Esophagus muscularis mucosa (tissue), 4 donors: ENCODE measurements at regions not wholly inside any gene's neighbourhood (a gene's known extent, or its start where the extent isn't known, plus 50 kb on each side); places are given as distances from the start of the nearest gene placed in this dataset.
A peak's percentile ranks its signal among the peaks of the same experiment; 100 is the strongest.

Experiments
- DNase-seq: peaks from one replicate; pipeline ENCODE4 v3.0.0-alpha.2; 2017; ENCODE audit errors: extremely low spot score
- H3K27ac ChIP-seq, 4 donors: fragments of 200-600 bp; sonication (generic); replicated peaks in 1 of 4; 1 replicate in 3 of 4; 2 replicates in 1 of 4; pipeline ENCODE4 v1.5.1; 2016 to 2019; ENCODE audit warnings: mild to moderate bottlenecking in 1 of 4
- H3K27me3 ChIP-seq, 4 donors: fragments of 200-600 bp; sonication (generic); one replicate each; pipeline versions ENCODE4 v1.5.1 to v1.6.0; 2016 to 2019
- H3K36me3 ChIP-seq, 4 donors: fragments of 200-600 bp; sonication (generic); one replicate each; pipeline ENCODE4 v1.5.1; 2016 to 2019
- H3K4me1 ChIP-seq, 4 donors: fragments of 200-600 bp; sonication (generic); one replicate each; pipeline ENCODE4 v1.5.1; 2016 to 2019
- H3K4me3 ChIP-seq, 4 donors: fragments of 200-600 bp; sonication (generic); 1 replicate in 2 of 4; 2 replicates in 2 of 4; pipeline ENCODE4 v1.5.1; 2016 to 2019; ENCODE audit warnings: mild to moderate bottlenecking in 4 of 4, moderate library complexity in 1 of 4
- H3K9me3 ChIP-seq, 4 donors: fragments of 200-600 bp; sonication (generic); 1 replicate in 3 of 4; 2 replicates in 1 of 4; pipeline ENCODE4 v1.5.1; 2016 to 2019
- CTCF ChIP-seq, 3 experiments: fragments of 200-600 bp in 2 of 3; fragments of 450-650 bp in 1 of 3; sonication (generic) in 2 of 3; IDR thresholded peaks; one replicate each; pipeline ENCODE4 v1.5.1; 2017 to 2019; ENCODE audit warnings: antibody characterized with exemption in 3 of 3, mild to moderate bottlenecking in 2 of 3, moderate library complexity in 1 of 3
- EP300 ChIP-seq: sonication (generic); formaldehyde crosslinking; IDR thresholded peaks from one replicate; pipeline ENCODE4 v1.6.1; 2017; ENCODE audit warnings: antibody characterized with exemption
- POLR2A ChIP-seq: fragments of 450-650 bp; IDR thresholded peaks from one replicate; pipeline ENCODE4 v1.6.1; 2017; ENCODE audit warnings: antibody characterized with exemption, moderate library complexity, mild to moderate bottlenecking, low read depth
- POLR2AphosphoS5 ChIP-seq, 2 donors: sonication (generic); formaldehyde crosslinking; IDR thresholded peaks; one replicate each; pipeline ENCODE4 v1.6.1; 2017; ENCODE audit warnings: antibody characterized with exemption in 2 of 2
- WGBS: methylation state at CpG from one replicate; pipeline ENCODE4 v1.1.5; 2018; 5-methylcytosine and 5-hydroxymethylcytosine counted together
- intact Hi-C: fragments of 100-400 bp; cut with DNase I; formaldehyde crosslinking; loops from one replicate; pipeline ENCODE4 v1.15.1; 2023

GRCh38 chr12:25045869-25046268 lies 97.0 kb upstream of the BCAT1 start:
- H3K4me3 ChIP-seq = no peak overlapping the region
- DNase-seq = no peak
- intact Hi-C loops = no loop called here
- H3K36me3 ChIP-seq = no peaks in the 10 kb centered on the region
- no peaks in the 10 kb centered on the region for H3K4me1 ChIP-seq
- H3K27me3 ChIP-seq = no peaks in the 10 kb centered on the region
- no peak overlapping the region for H3K27ac ChIP-seq
- TF ChIP-seq EP300 = no peak
- no peak for TF ChIP-seq CTCF (IDR thresholded peaks at IDR 0.05)
- TF ChIP-seq POLR2AphosphoS5 (IDR thresholded peaks at IDR 0.05) = no peak
- TF ChIP-seq POLR2A = no peak
- H3K9me3 ChIP-seq = peaks cover 0 to 19% (median 14%) of the 10 kb centered on the region in 4 donors

GRCh38 chr12:25041006-25041741 lies 92.3 kb upstream of the BCAT1 start:
- TF ChIP-seq POLR2A = no peak
- TF ChIP-seq CTCF (IDR thresholded peaks at IDR 0.05) = no peak
- no peak for TF ChIP-seq EP300
- TF ChIP-seq POLR2AphosphoS5 (IDR thresholded peaks at IDR 0.05) = no peak
- H3K4me3 ChIP-seq = no peak overlapping the region
- no peaks in the 10 kb centered on the region for H3K4me1 ChIP-seq
- intact Hi-C loops = no loop called here
- 81% methylated on average over 9 of the region's 9 CpGs for WGBS
- no peaks in the 10 kb centered on the region for H3K27me3 ChIP-seq
- H3K36me3 ChIP-seq = no peaks in the 10 kb centered on the region
- H3K9me3 ChIP-seq = peaks cover 0 to 6% (median 2%) of the 10 kb centered on the region in 4 donors
- H3K27ac ChIP-seq = peak overlapping the region in 1 of 4 donors; percentile 1
- no peak for DNase-seq

- Histone ChIP-seq H3K27ac (peak overlapping the region in 1 of 4 donors; percentile 1), H3K27me3 (no peaks in the 10 kb centered on the region), H3K36me3 (no peaks in the 10 kb centered on the region), H3K4me3 (no peak overlapping the region), H3K4me1 (no peaks in the 10 kb centered on the region), H3K9me3 (no peaks in the 10 kb centered on the region)
- DNase-seq = no peak
- intact Hi-C loops = no loop called here
- no peak for TF ChIP-seq POLR2AphosphoS5 (IDR thresholded peaks at IDR 0.05)
- TF ChIP-seq EP300 = no peak
- no peak for TF ChIP-seq CTCF (IDR thresholded peaks at IDR 0.05)
- no peak for TF ChIP-seq POLR2A
- WGBS = 73% methylated on average over 4 of the region's 4 CpGs
Observed at GRCh38 chr12:25040593-25040992, 91.7 kb upstream of the BCAT1 start.

- WGBS = 58% methylated on average over 4 of the region's 4 CpGs
- no peaks in the 10 kb centered on the region for H3K36me3 ChIP-seq
- no peak for TF ChIP-seq EP300
- no peak for TF ChIP-seq POLR2A
- TF ChIP-seq CTCF (IDR thresholded peaks at IDR 0.05) = no peak
- no peak for TF ChIP-seq POLR2AphosphoS5 (IDR thresholded peaks at IDR 0.05)
- intact Hi-C loops = no loop called here
- no peak overlapping the region for H3K4me3 ChIP-seq
- no peaks in the 10 kb centered on the region for H3K27me3 ChIP-seq
- H3K4me1 ChIP-seq = no peaks in the 10 kb centered on the region
- no peaks in the 10 kb centered on the region for H3K9me3 ChIP-seq
- no peak overlapping the region for H3K27ac ChIP-seq
- DNase-seq = no peak
Observed at GRCh38 chr12:25034676-25035075, 85.8 kb upstream of the BCAT1 start.

GRCh38 chr12:25025951-25026490 lies 77.1 kb upstream of the BCAT1 start:
- H3K27me3 ChIP-seq = no peaks in the 10 kb centered on the region
- TF ChIP-seq EP300 (no peak), POLR2AphosphoS5 (IDR thresholded peaks at IDR 0.05) (no peak), POLR2A (no peak), CTCF (IDR thresholded peaks at IDR 0.05) (no peak)
- no peak overlapping the region for H3K4me3 ChIP-seq
- no peaks in the 10 kb centered on the region for H3K36me3 ChIP-seq
- 94% methylated on average over 1 of the region's 1 CpG for WGBS
- H3K9me3 ChIP-seq = no peaks in the 10 kb centered on the region
- intact Hi-C loops = no loop called here
- no peak overlapping the region for H3K27ac ChIP-seq
- no peak for DNase-seq
- no peaks in the 10 kb centered on the region for H3K4me1 ChIP-seq
